ENCODE measurements at regions not wholly inside any gene's neighbourhood (a gene's known extent, or its start where the extent isn't known, plus 50 kb on each side); places are given as distances from the start of the nearest gene placed in this dataset.
"Not testable (repeated sequence)": the region's sequence is repeated elsewhere in the genome, so short reads cannot be mapped to it uniquely, and the experiment has no call there.

GRCh38 chr2:235105821-235106359 lies 154.1 kb downstream of the SH3BP4 start:
- Mint-ChIP-seq H3K9me3 (no peaks in the 10 kb centered on the region), H3K27me3 (peaks cover 16% of the 10 kb centered on the region), H3K4me1 (no peaks in the 10 kb centered on the region), H3K36me3 (ENCODE audit: low read depth) (no peaks in the 10 kb centered on the region), H3K27ac (no peak overlapping the region), H3K4me3 (no peak overlapping the region)
- no peak for ATAC-seq (replicated peaks)

GRCh38 chr2:235106874-235107639 lies 155.2 kb downstream of the SH3BP4 start:
- H3K4me3 Mint-ChIP-seq = no peak overlapping the region
- no peak for ATAC-seq (replicated peaks)
- H3K36me3 Mint-ChIP-seq (ENCODE audit: low read depth) = no peaks in the 10 kb centered on the region
- H3K9me3 Mint-ChIP-seq = no peaks in the 10 kb centered on the region
- H3K27me3 Mint-ChIP-seq = peaks cover 16% of the 10 kb centered on the region
- H3K4me1 Mint-ChIP-seq = no peaks in the 10 kb centered on the region
- H3K27ac Mint-ChIP-seq = no peak overlapping the region

DNA sequence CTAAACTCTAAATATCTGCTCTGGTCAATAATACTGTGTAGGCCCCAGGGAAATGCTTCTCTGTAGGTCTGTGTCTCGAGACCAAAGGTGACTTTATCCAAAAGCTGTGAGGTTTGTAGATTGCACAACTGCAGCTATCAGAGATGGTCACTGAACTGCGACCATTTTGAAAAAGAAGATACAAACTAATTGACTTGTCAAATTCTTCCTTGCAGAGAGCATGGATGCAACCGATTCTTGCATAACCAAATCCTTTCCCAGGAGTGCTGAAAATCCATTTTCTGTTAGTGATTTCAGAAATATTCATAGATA lies 155.8 kb downstream of the SH3BP4 start:
- no peaks in the 10 kb centered on the region for H3K9me3 Mint-ChIP-seq
- no peak overlapping the region for H3K4me3 Mint-ChIP-seq
- ATAC-seq (replicated peaks) = no peak
- H3K27me3 Mint-ChIP-seq = peaks cover 16% of the 10 kb centered on the region
- H3K36me3 Mint-ChIP-seq (ENCODE audit: low read depth) = no peaks in the 10 kb centered on the region
- no peaks in the 10 kb centered on the region for H3K4me1 Mint-ChIP-seq
- no peak overlapping the region for H3K27ac Mint-ChIP-seq

DNA sequence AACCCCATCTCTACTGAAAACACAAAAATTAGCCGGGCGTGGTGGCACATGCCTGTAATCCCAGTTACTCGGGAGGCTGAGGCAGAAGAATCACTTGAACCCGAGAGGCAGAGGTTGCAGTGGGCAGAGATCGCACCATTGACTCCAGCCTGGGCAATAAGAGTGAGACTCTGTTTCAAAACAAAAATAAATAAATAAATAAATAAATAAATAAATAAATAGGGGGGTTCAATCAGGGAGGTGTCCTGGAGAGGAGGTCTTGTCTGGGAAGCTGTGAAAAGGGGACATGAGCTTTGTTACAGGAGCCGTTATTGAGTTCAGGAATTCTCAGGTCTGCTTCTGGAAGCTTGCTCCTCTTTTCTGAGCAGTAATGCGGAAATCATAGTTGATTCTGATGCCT lies 157.7 kb downstream of the SH3BP4 start:
- not testable (repeated sequence) for H3K27me3 Mint-ChIP-seq, H3K4me3 Mint-ChIP-seq

DNA sequence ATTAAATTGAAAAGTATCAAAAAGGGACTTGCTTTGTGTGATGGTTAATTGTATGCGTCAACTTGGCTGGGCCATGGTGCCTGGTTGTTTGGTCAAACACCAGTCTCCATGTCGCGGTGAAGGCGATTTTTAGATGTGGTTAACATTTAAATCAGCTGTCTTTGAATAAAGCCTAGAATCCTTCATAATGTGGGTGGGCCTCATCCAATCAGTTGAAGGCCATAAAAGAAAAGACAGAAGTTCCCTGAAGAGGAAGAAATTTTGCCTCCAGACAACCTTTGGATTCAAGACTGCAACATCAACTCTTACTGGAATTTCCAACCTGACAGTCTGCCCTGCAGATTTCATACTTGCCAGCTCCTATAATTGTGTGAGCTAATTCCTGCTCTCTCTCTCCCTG lies 160.5 kb downstream of the SH3BP4 start:
- H3K9me3 Mint-ChIP-seq = no peaks in the 10 kb centered on the region
- H3K27me3 Mint-ChIP-seq = peaks cover 7% of the 10 kb centered on the region
- H3K27ac Mint-ChIP-seq = no peak overlapping the region
- H3K4me1 Mint-ChIP-seq = no peaks in the 10 kb centered on the region
- ATAC-seq (replicated peaks) = no peak
- H3K36me3 Mint-ChIP-seq (ENCODE audit: low read depth) = no peaks in the 10 kb centered on the region
- H3K4me3 Mint-ChIP-seq = no peak overlapping the region

More for the DNA sequence above, 157.7 kb downstream of the SH3BP4 start:
- H3K36me3 Mint-ChIP-seq (ENCODE audit: low read depth); H3K4me1 Mint-ChIP-seq; H3K9me3 Mint-ChIP-seq; H3K27ac Mint-ChIP-seq; ATAC-seq (replicated peaks): not testable (repeated sequence)

DNA sequence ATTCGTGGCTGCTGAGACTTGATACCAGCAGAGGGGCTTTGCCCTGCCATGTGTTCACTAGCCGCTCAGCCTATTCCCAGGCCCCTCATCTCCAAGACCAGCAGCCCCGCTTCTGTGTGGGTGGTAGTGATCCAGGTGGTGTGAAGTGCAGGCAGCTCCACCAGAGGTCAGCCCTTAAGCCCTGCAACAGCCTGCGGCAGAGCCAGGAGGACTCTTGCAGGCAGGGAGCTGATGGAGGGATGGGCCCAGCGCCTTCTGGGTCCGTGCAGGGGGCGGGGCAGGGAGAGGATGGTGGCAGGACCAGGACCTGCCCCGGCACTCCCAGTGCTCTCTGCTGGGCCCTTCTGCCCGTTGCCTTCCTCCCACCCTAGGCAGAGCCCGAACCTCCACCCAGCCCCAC lies 162.0 kb downstream of the SH3BP4 start:
- Mint-ChIP-seq H3K27ac (no peak overlapping the region), H3K4me1 (no peaks in the 10 kb centered on the region), H3K36me3 (ENCODE audit: low read depth) (no peaks in the 10 kb centered on the region), H3K4me3 (no peak overlapping the region), H3K27me3 (peaks cover 11% of the 10 kb centered on the region), H3K9me3 (no peaks in the 10 kb centered on the region)
- no peak for ATAC-seq (replicated peaks)

DNA sequence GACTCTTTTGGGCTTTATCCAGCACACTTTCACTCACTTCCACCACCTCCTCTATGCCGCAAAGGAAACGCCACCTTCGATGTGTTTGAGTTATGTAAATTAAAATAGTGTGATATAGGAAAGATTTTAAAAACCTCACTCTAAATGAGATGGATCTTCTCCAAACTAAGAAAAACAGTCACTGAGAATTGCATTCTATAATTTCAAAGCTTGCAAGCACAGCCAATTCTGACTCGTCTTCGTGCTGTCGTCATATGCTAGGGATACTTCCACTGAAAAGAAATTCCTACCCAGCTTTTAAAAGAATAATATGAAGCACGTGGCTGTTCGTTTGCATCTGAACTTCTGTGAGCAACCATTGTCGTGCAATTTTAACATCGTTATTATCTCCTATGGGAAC lies 162.5 kb downstream of the SH3BP4 start:
- no peak overlapping the region for H3K27ac Mint-ChIP-seq
- no peak overlapping the region for H3K4me3 Mint-ChIP-seq
- no peaks in the 10 kb centered on the region for H3K4me1 Mint-ChIP-seq
- peaks cover under 1% of the 10 kb centered on the region for H3K9me3 Mint-ChIP-seq
- no peaks in the 10 kb centered on the region for H3K36me3 Mint-ChIP-seq (ENCODE audit: low read depth)
- ATAC-seq (replicated peaks) = no peak
- H3K27me3 Mint-ChIP-seq = peaks cover 11% of the 10 kb centered on the region

DNA sequence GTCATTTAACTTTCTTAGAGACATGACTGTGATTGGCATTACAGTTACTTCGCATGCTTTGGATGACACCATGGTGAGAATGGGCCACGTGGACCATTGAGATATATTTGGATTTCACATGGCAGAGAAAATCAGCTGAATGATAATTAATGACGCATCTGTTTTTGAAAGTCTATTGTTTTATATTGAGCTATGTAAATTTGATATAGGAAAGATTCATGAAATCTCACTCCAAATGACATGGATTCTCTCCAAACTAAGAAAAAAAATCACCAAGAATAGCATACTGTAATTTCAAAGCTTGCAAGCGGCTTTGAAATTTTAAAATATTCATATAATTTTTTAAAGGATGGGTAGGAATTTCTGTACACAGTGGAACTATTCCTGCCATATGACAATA lies 163.7 kb downstream of the SH3BP4 start:
- H3K36me3 Mint-ChIP-seq (ENCODE audit: low read depth) = no peaks in the 10 kb centered on the region
- no peaks in the 10 kb centered on the region for H3K4me1 Mint-ChIP-seq
- H3K27ac Mint-ChIP-seq = no peak overlapping the region
- H3K9me3 Mint-ChIP-seq = peaks cover 5% of the 10 kb centered on the region
- no peak overlapping the region for H3K4me3 Mint-ChIP-seq
- ATAC-seq (replicated peaks) = no peak
- peaks cover 15% of the 10 kb centered on the region for H3K27me3 Mint-ChIP-seq

GRCh38 chr2:235116885-235117492 lies 165.2 kb downstream of the SH3BP4 start:
- peaks cover 21% of the 10 kb centered on the region for H3K27me3 Mint-ChIP-seq
- no peak for ATAC-seq (replicated peaks)
- no peaks in the 10 kb centered on the region for H3K4me1 Mint-ChIP-seq
- no peak overlapping the region for H3K27ac Mint-ChIP-seq
- H3K4me3 Mint-ChIP-seq = no peak overlapping the region
- H3K9me3 Mint-ChIP-seq = peaks cover 5% of the 10 kb centered on the region
- no peaks in the 10 kb centered on the region for H3K36me3 Mint-ChIP-seq (ENCODE audit: low read depth)

DNA sequence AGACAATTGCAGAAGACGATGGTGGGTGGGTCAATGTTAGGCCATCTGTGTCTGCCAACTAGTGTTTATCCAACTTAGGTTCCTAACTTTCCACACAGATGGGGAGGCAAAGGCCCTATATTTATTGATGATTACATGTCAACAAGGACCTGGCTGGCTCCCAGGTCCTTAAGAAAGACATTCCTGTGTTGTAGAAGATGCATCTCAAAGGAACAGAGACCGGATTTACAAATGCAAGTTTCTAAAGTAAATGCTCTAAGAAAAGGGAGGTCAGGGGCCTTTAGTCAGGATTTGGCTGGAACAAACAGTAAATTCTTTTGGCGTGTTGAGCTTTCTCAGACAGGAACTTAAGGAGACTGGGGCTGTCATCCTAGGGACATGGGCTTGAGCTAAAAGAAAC lies 175.0 kb downstream of the SH3BP4 start:
- Mint-ChIP-seq H3K27me3 (peaks cover 39% of the 10 kb centered on the region), H3K4me3 (no peak overlapping the region), H3K27ac (no peak overlapping the region), H3K4me1 (no peaks in the 10 kb centered on the region), H3K36me3 (ENCODE audit: low read depth) (no peaks in the 10 kb centered on the region), H3K9me3 (no peaks in the 10 kb centered on the region)
- no peak for ATAC-seq (replicated peaks)

- Mint-ChIP-seq H3K27me3 (peaks cover 46% of the 10 kb centered on the region), H3K4me1 (no peaks in the 10 kb centered on the region), H3K4me3 (no peak overlapping the region), H3K27ac (no peak overlapping the region), H3K9me3 (no peaks in the 10 kb centered on the region), H3K36me3 (ENCODE audit: low read depth) (no peaks in the 10 kb centered on the region)
- ATAC-seq (replicated peaks) = no peak
These were observed 176.1 kb downstream of the SH3BP4 start for GRCh38 chr2:235127931-235128330.

- no peak for ATAC-seq (replicated peaks)
- H3K36me3 Mint-ChIP-seq (ENCODE audit: low read depth) = no peaks in the 10 kb centered on the region
- no peaks in the 10 kb centered on the region for H3K4me1 Mint-ChIP-seq
- no peak overlapping the region for H3K4me3 Mint-ChIP-seq
- no peak overlapping the region for H3K27ac Mint-ChIP-seq
- H3K9me3 Mint-ChIP-seq = no peaks in the 10 kb centered on the region
- peaks cover 40% of the 10 kb centered on the region for H3K27me3 Mint-ChIP-seq
These were observed 178.0 kb downstream of the SH3BP4 start for GRCh38 chr2:235129850-235130249.

DNA sequence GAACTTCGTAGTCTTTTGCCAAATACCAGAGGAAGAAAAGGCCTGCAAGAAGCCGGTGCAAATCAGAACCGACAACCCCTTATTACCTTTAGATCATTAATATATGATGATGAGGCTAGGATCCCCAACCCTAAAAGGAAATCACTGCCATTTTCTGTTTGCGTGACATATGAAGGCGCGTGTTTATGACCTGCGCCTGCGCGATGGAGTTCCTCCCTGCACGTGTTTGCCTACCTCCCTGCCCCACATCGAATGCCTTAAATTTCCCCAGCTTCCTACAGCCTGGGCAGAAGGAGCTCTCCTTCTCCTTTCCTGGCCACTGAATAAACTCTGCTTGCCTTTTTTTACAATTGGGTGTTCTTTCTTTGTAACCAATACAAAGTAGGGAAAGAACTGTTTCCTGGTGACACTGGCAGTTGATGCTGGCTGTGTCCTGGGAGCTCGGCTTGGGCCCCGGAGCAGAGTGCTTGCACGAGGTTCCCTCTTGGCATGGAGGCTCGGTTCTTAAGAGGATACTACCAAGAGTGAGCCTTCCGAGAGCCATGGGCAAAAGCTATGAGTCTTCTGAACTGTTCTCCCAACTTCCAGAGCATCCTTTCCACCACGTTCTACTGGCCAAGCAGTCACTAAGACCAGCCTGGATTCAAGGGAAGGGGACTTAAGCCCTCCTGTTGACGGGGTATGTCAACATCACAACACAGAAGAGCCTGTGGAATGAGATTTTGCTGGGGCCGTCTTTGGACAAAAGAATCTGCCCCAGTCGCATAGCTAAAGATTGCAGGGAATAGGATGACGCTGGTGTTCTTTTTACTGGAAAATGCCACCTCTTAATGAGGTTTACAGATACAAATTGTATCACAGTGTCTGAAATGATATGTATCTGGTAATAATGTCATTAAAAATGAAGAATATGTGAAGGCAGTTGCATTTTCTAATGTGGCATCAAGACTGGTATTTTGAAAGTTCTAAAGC lies 179.8 kb downstream of the SH3BP4 start:
- Mint-ChIP-seq H3K4me3 (no peak overlapping the region), H3K36me3 (ENCODE audit: low read depth) (no peaks in the 10 kb centered on the region), H3K4me1 (no peaks in the 10 kb centered on the region), H3K9me3 (no peaks in the 10 kb centered on the region), H3K27me3 (peaks cover 38% of the 10 kb centered on the region), H3K27ac (no peak overlapping the region)
- no peak for ATAC-seq (replicated peaks)

GRCh38 chr2:235132651-235133050 lies 180.8 kb downstream of the SH3BP4 start:
- ATAC-seq (replicated peaks) = no peak
- no peak overlapping the region for H3K27ac Mint-ChIP-seq
- H3K27me3 Mint-ChIP-seq = peaks cover 39% of the 10 kb centered on the region
- no peak overlapping the region for H3K4me3 Mint-ChIP-seq
- H3K9me3 Mint-ChIP-seq = no peaks in the 10 kb centered on the region
- no peaks in the 10 kb centered on the region for H3K36me3 Mint-ChIP-seq (ENCODE audit: low read depth)
- no peaks in the 10 kb centered on the region for H3K4me1 Mint-ChIP-seq
